ENCODE measurements at regions not wholly inside any gene's neighbourhood (a gene's known extent, or its start where the extent isn't known, plus 50 kb on each side); places are given as distances from the start of the nearest gene placed in this dataset.

DNA sequence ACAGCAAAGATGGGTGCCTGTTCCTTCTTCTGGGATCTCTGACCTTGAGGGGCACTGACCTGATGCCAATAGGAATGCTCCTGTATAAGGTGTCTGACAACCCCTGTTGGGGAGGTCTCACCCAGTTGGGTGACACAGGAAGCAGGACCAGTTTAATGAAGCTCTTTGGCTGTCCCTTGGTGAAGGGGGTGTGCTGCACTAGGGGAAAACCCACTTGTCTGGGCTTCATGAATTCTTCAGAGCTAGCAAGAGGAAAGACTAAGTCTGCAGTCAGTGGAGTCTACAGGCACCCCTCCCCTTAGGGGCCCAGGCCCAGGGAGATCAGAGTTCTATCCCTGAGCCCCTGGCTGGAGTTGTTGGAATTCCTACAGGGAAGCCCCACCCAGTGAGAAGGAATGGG, 550.8 kb upstream of the CHAC2 start:
- H3K4me1 Mint-ChIP-seq (ENCODE audit: low read depth) = no peaks in the 10 kb centered on the region
- H3K27ac Mint-ChIP-seq = no peak overlapping the region
- H3K4me3 Mint-ChIP-seq (ENCODE audit: low read depth) = no peak overlapping the region
- no peak for DNase-seq (ENCODE audit: low spot score, unreplicated experiment)
- H3K9me3 Mint-ChIP-seq (ENCODE audit: low read depth) = peaks cover 13% of the 10 kb centered on the region
- TF ChIP-seq, protein P1, sequence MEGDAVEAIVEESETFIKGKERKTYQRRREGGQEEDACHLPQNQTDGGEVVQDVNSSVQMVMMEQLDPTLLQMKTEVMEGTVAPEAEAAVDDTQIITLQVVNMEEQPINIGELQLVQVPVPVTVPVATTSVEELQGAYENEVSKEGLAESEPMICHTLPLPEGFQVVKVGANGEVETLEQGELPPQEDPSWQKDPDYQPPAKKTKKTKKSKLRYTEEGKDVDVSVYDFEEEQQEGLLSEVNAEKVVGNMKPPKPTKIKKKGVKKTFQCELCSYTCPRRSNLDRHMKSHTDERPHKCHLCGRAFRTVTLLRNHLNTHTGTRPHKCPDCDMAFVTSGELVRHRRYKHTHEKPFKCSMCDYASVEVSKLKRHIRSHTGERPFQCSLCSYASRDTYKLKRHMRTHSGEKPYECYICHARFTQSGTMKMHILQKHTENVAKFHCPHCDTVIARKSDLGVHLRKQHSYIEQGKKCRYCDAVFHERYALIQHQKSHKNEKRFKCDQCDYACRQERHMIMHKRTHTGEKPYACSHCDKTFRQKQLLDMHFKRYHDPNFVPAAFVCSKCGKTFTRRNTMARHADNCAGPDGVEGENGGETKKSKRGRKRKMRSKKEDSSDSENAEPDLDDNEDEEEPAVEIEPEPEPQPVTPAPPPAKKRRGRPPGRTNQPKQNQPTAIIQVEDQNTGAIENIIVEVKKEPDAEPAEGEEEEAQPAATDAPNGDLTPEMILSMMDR (IDR thresholded peaks at IDR 0.05; ENCODE audit: unreplicated experiment) = no peak
- no peaks in the 10 kb centered on the region for H3K36me3 Mint-ChIP-seq (ENCODE audit: insufficient read depth)
- H3K27me3 Mint-ChIP-seq = no peaks in the 10 kb centered on the region

GRCh38 chr2:53212576-53212975, 555.0 kb upstream of the CHAC2 start:
- peaks cover 13% of the 10 kb centered on the region for H3K9me3 Mint-ChIP-seq (ENCODE audit: low read depth)
- H3K4me3 Mint-ChIP-seq (ENCODE audit: low read depth) = no peak overlapping the region
- DNase-seq (ENCODE audit: low spot score, unreplicated experiment) = no peak
- no peaks in the 10 kb centered on the region for H3K27me3 Mint-ChIP-seq
- no peaks in the 10 kb centered on the region for H3K4me1 Mint-ChIP-seq (ENCODE audit: low read depth)
- H3K27ac Mint-ChIP-seq = no peak overlapping the region
- no peaks in the 10 kb centered on the region for H3K36me3 Mint-ChIP-seq (ENCODE audit: insufficient read depth)
- TF ChIP-seq, protein P1 (IDR thresholded peaks at IDR 0.05; ENCODE audit: unreplicated experiment) = no peak

DNA sequence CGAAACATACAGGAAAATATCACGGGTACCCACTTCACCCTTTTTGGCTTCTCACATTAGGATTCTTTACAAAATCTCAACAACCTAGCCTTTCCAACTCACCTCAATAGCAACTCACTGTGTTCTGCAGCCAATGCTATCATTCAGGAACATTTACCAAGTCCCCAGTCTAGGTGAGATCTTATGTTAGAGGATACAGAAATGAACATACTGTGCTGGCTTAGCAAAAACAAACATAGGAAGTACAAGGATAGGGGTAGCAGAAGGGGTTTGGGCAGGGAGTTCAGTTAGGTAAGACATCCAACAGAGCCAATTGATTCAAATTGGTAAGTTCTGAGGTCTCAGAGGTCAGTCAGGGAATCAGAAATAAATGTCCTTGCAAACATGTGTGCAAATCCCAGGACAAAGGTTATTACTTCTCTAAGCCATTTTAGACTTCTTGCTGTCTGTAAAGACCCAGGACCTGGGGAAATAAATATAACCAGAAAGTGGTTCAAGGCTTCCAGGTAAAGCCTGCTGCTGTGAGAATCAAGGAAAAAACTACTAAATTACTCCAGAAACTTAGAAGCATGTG, 556.3 kb upstream of the CHAC2 start:
- H3K36me3 Mint-ChIP-seq (ENCODE audit: insufficient read depth) = no peaks in the 10 kb centered on the region
- DNase-seq (ENCODE audit: low spot score, unreplicated experiment) = no peak
- H3K27me3 Mint-ChIP-seq = no peaks in the 10 kb centered on the region

DNA sequence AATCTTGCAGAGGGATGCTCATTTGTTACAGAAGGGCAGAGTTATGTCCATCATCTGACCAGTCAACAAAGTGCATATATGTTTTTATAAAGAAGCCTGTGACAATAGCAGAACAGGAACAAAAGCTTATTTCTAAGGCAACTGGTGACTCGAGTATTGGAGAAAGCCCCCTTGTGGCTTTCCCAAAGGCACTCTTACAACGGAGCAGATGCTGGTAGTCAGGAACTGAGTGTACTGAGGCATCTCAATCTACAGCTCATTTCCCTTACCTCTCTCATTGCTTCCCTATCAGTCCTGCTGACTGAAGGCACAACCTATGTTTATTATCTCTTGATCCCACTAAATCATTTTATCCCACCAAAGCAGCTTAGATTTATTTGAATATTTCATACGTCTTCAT, 557.1 kb upstream of the CHAC2 start:
- no peaks in the 10 kb centered on the region for H3K4me1 Mint-ChIP-seq (ENCODE audit: low read depth)
- TF ChIP-seq, protein P1 (IDR thresholded peaks at IDR 0.05; ENCODE audit: unreplicated experiment) = peak; percentile 21
- H3K27me3 Mint-ChIP-seq = no peaks in the 10 kb centered on the region
- H3K4me3 Mint-ChIP-seq (ENCODE audit: low read depth) = no peak overlapping the region
- peaks cover 8% of the 10 kb centered on the region for H3K9me3 Mint-ChIP-seq (ENCODE audit: low read depth)
- H3K27ac Mint-ChIP-seq = no peak overlapping the region
- H3K36me3 Mint-ChIP-seq (ENCODE audit: insufficient read depth) = no peaks in the 10 kb centered on the region
- DNase-seq (ENCODE audit: low spot score, unreplicated experiment) = no peak

More for the DNA sequence above, 556.3 kb upstream of the CHAC2 start:
- peaks cover 13% of the 10 kb centered on the region for H3K9me3 Mint-ChIP-seq (ENCODE audit: low read depth)
- H3K27ac Mint-ChIP-seq = no peak overlapping the region
- no peaks in the 10 kb centered on the region for H3K4me1 Mint-ChIP-seq (ENCODE audit: low read depth)
- no peak overlapping the region for H3K4me3 Mint-ChIP-seq (ENCODE audit: low read depth)
- TF ChIP-seq, protein P1 (IDR thresholded peaks at IDR 0.05; ENCODE audit: unreplicated experiment) = no peak

DNA sequence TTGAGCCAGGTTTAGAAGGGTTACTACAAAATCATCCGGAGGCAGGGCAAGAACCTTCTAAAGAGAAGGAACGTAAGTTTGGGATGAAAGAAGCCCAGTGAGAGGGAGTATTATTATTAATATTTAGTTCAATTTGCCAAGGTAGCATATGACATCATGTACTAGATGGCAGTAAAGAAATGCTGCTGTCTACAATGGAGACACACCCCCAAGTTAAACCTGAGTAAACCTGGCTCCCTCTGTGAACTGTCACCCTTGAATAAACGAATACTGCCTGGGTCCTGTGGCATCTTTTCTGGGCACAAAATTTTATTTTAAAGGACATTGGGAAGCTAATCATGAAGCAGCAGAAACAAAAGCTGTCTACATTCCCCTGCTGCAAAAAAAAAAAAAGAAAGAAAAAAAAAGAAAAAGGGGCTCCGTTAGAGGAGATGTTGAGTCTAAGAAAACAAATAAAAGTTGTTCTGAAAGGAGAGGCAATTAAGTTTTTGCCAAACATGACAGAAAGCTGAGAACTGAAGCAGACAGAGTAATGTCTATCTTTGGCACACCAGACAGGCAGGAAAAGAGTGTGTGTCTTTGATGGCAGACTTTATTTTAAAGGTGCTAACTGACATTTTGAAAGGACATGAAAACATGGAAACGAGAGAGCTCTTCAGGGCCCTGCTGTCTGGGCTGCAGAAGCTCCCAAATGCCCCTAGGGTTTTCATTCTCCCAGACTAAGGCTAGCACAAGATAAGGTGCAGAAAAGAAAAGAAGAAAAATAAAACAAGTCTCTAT, 557.7 kb upstream of the CHAC2 start:
- H3K27me3 Mint-ChIP-seq = no peaks in the 10 kb centered on the region
- no peaks in the 10 kb centered on the region for H3K4me1 Mint-ChIP-seq (ENCODE audit: low read depth)
- no peak overlapping the region for H3K4me3 Mint-ChIP-seq (ENCODE audit: low read depth)

More for the DNA sequence above, 557.7 kb upstream of the CHAC2 start:
- Mint-ChIP-seq H3K9me3 (ENCODE audit: low read depth) (peaks cover 8% of the 10 kb centered on the region), H3K36me3 (ENCODE audit: insufficient read depth) (no peaks in the 10 kb centered on the region), H3K27ac (no peak overlapping the region)
- no peak for DNase-seq (ENCODE audit: low spot score, unreplicated experiment)
- TF ChIP-seq, protein P1 (IDR thresholded peaks at IDR 0.05; ENCODE audit: unreplicated experiment) = no peak

All from progenitor cell of endocrine pancreas (in vitro differentiated cells).